Tibial nerve (tissue), 3 donors: ENCODE measurements at regions not wholly inside any gene's neighbourhood (a gene's known extent, or its start where the extent isn't known, plus 50 kb on each side); places are given as distances from the start of the nearest gene placed in this dataset.

Experiments
- POLR2A ChIP-seq, 2 donors: fragments of 450-650 bp; IDR thresholded peaks; one replicate each; pipeline ENCODE4 v1.6.1; 2017; ENCODE audit warnings: antibody characterized with exemption in 2 of 2, mild to moderate bottlenecking in 2 of 2, moderate library complexity in 2 of 2
- TF ChIP-seq, protein P1 (sequence below), 5 experiments: fragments of 200-600 bp in 3 of 5; fragments of 450-650 bp in 2 of 5; sonication (generic) in 3 of 5; IDR thresholded peaks; one replicate each; pipeline ENCODE4 v1.5.1; 2016 to 2019; ENCODE audit warnings: antibody characterized with exemption in 5 of 5, mild to moderate bottlenecking in 3 of 5, moderate library complexity in 2 of 5

DNA sequence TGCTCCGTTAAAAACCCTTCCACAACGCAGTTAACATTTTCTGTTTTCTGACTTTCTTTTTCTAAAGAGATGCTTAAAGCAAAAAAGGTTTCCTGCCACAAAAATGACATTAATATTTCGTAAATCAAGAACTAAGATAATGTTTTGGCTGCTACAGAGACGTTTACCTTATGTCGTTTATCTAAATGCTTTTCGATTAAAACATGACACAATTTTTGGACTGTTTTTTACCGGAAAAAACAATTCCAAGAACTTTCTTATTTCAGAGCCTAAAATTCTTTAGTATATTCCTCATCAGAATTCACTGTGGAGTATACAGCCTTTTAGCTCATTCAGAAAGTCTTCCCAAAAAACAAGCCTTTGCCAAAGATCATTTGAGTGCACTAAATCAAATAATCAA lies 278.0 kb upstream of the TCF4 start:
- TF ChIP-seq, protein P1, sequence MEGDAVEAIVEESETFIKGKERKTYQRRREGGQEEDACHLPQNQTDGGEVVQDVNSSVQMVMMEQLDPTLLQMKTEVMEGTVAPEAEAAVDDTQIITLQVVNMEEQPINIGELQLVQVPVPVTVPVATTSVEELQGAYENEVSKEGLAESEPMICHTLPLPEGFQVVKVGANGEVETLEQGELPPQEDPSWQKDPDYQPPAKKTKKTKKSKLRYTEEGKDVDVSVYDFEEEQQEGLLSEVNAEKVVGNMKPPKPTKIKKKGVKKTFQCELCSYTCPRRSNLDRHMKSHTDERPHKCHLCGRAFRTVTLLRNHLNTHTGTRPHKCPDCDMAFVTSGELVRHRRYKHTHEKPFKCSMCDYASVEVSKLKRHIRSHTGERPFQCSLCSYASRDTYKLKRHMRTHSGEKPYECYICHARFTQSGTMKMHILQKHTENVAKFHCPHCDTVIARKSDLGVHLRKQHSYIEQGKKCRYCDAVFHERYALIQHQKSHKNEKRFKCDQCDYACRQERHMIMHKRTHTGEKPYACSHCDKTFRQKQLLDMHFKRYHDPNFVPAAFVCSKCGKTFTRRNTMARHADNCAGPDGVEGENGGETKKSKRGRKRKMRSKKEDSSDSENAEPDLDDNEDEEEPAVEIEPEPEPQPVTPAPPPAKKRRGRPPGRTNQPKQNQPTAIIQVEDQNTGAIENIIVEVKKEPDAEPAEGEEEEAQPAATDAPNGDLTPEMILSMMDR (IDR thresholded peaks at IDR 0.05) = no peak
- no peak for TF ChIP-seq POLR2A (IDR thresholded peaks at IDR 0.05)
